SU-DHL-6 (cell line): ENCODE measurements at regions not wholly inside any gene's neighbourhood (a gene's known extent, or its start where the extent isn't known, plus 50 kb on each side); places are given as distances from the start of the nearest gene placed in this dataset.
"Not testable (repeated sequence)": the region's sequence is repeated elsewhere in the genome, so short reads cannot be mapped to it uniquely, and the experiment has no call there.

Experiments used
- CTCF ChIP-seq: fragments of 200-600 bp; sonication (generic); IDR thresholded peaks from one replicate; pipeline ENCODE4 v1.5.1; 2017; ENCODE audit warnings: antibody characterized with exemption, mild to moderate bottlenecking, low read length, moderate library complexity; ENCODE audit not compliant: insufficient read depth, poor library complexity, severe bottlenecking
- EZH2phosphoT487 ChIP-seq: fragments of 200-600 bp; sonication (generic), shearing (Covaris generic); conservative IDR thresholded peaks from 2 replicates; pipeline ENCODE4 v1.6.1; 2018; ENCODE audit warnings: mild to moderate bottlenecking, antibody characterized with exemption, low read length, moderate library complexity, mixed read lengths

GRCh38 chr6:130618806-130619205, 208.4 kb upstream of the SMLR1 start:
- TF ChIP-seq CTCF, EZH2phosphoT487: not testable (repeated sequence)
